Chondrocyte (in vitro differentiated cells): ENCODE measurements at regions not wholly inside any gene's neighbourhood (a gene's known extent, or its start where the extent isn't known, plus 50 kb on each side); places are given as distances from the start of the nearest gene placed in this dataset.
"Not testable (repeated sequence)": the region's sequence is repeated elsewhere in the genome, so short reads cannot be mapped to it uniquely, and the experiment has no call there.

Experiments used
- DNase-seq: peaks from one replicate; pipeline ENCODE4 v3.0.0; 2021; ENCODE audit warnings: mixed read lengths, low spot score
- H3K27ac Mint-ChIP-seq: one replicate; pipeline ENCODE4 v1.8.0; 2021; ENCODE audit warnings: mild to moderate bottlenecking, moderate library complexity, mixed read lengths; ENCODE audit not compliant: unreplicated experiment
- H3K27me3 Mint-ChIP-seq: 2 replicates; pipeline ENCODE4 v1.8.0; 2021; ENCODE audit warnings: low read depth, mixed read lengths
- H3K36me3 Mint-ChIP-seq: 2 replicates; pipeline ENCODE4 v1.8.0; 2021; ENCODE audit warnings: low read depth, mixed read lengths
- H3K4me1 Mint-ChIP-seq: 2 replicates; pipeline ENCODE4 v1.8.0; 2021; ENCODE audit warnings: low read depth, mild to moderate bottlenecking, mixed read lengths
- H3K4me3 Mint-ChIP-seq: one replicate; pipeline ENCODE4 v1.8.0; 2021; ENCODE audit warnings: mild to moderate bottlenecking, moderate library complexity, mixed read lengths; ENCODE audit not compliant: unreplicated experiment
- H3K9me3 Mint-ChIP-seq: 2 replicates; pipeline ENCODE4 v1.8.0; 2021; ENCODE audit warnings: low read depth, mixed read lengths
- CTCF ChIP-seq: fragments of 200-600 bp; sonication (generic); IDR thresholded peaks from 2 replicates; pipeline ENCODE4 v1.5.0; 2021; ENCODE audit warnings: antibody characterized with exemption, mild to moderate bottlenecking, moderate library complexity

GRCh38 chr7:125074141-125074540 is 144.5 kb upstream of the POT1 start:
- no peak for TF ChIP-seq CTCF
- Mint-ChIP-seq H3K4me3 (no peak overlapping the region), H3K27ac (no peak overlapping the region), H3K9me3 (peaks cover 4% of the 10 kb centered on the region), H3K36me3 (no peaks in the 10 kb centered on the region), H3K4me1 (no peaks in the 10 kb centered on the region), H3K27me3 (peaks cover 3% of the 10 kb centered on the region)
- DNase-seq = no peak

GRCh38 chr7:125065546-125065945 is 135.9 kb upstream of the POT1 start:
- peaks cover 8% of the 10 kb centered on the region for H3K9me3 Mint-ChIP-seq

GRCh38 chr7:125065001-125065400 is 135.4 kb upstream of the POT1 start:
- TF ChIP-seq CTCF = no peak
- no peak overlapping the region for H3K27ac Mint-ChIP-seq
- no peak for DNase-seq
- no peaks in the 10 kb centered on the region for H3K27me3 Mint-ChIP-seq
- no peak overlapping the region for H3K4me3 Mint-ChIP-seq
- H3K4me1 Mint-ChIP-seq = peaks cover 19% of the 10 kb centered on the region
- H3K36me3 Mint-ChIP-seq = peaks cover 2% of the 10 kb centered on the region
- H3K9me3 Mint-ChIP-seq = peaks cover 8% of the 10 kb centered on the region

More at GRCh38 chr7:125065546-125065945, 135.9 kb upstream of the POT1 start:
- Mint-ChIP-seq H3K36me3 (peaks cover 2% of the 10 kb centered on the region), H3K4me3 (no peak overlapping the region), H3K4me1 (peaks cover 18% of the 10 kb centered on the region), H3K27ac (no peak overlapping the region), H3K27me3 (no peaks in the 10 kb centered on the region)
- TF ChIP-seq CTCF = no peak
- no peak for DNase-seq

GRCh38 chr7:125061776-125062397 is 132.3 kb upstream of the POT1 start:
- Mint-ChIP-seq H3K4me1 (peaks cover 19% of the 10 kb centered on the region), H3K27me3 (peaks cover 5% of the 10 kb centered on the region), H3K4me3 (no peak overlapping the region), H3K9me3 (no peaks in the 10 kb centered on the region), H3K27ac (peak overlapping the region; percentile 64), H3K36me3 (no peaks in the 10 kb centered on the region)
- no peak for DNase-seq
- no peak for TF ChIP-seq CTCF

GRCh38 chr7:125061083-125061745 is 131.6 kb upstream of the POT1 start:
- not testable (repeated sequence) for H3K9me3 Mint-ChIP-seq, DNase-seq, H3K27ac Mint-ChIP-seq, H3K4me3 Mint-ChIP-seq, H3K36me3 Mint-ChIP-seq, H3K27me3 Mint-ChIP-seq
- H3K4me1 Mint-ChIP-seq = peaks cover 19% of the 10 kb centered on the region
